ENCODE measurements at regions not wholly inside any gene's neighbourhood (a gene's known extent, or its start where the extent isn't known, plus 50 kb on each side); places are given as distances from the start of the nearest gene placed in this dataset.

GRCh38 chr6:165833355-165833754 lies 170.3 kb upstream of the PDE10A start:
- intact Hi-C loops (cut with DNase I; ENCODE audit: low total_unique reads): no loop called here
- H3K9me3 ChIP-seq: no peaks in the 10 kb centered on the region
- TF ChIP-seq POLR2A (IDR thresholded peaks at IDR 0.05): no peak
- TF ChIP-seq CTCF (IDR thresholded peaks at IDR 0.05): no peak
- no peak overlapping the region for H3K4me3 ChIP-seq
- no peaks in the 10 kb centered on the region for H3K27me3 ChIP-seq
- no peaks in the 10 kb centered on the region for H3K4me1 ChIP-seq
- no peak overlapping the region for H3K27ac ChIP-seq
- no peaks in the 10 kb centered on the region for H3K36me3 ChIP-seq
- DNase-seq: no peak

- Histone ChIP-seq H3K36me3 (no peaks in the 10 kb centered on the region), H3K27me3 (no peaks in the 10 kb centered on the region), H3K9me3 (no peaks in the 10 kb centered on the region), H3K4me1 (no peaks in the 10 kb centered on the region), H3K4me3 (no peak overlapping the region), H3K27ac (no peak overlapping the region)
- intact Hi-C loops (cut with DNase I; ENCODE audit: low total_unique reads): no loop called here
- TF ChIP-seq POLR2A (IDR thresholded peaks at IDR 0.05) (no peak), CTCF (IDR thresholded peaks at IDR 0.05) (no peak)
- no peak for DNase-seq
Observed at GRCh38 chr6:165831812-165832510, 168.9 kb upstream of the PDE10A start.

- TF ChIP-seq POLR2A (IDR thresholded peaks at IDR 0.05) (no peak), CTCF (IDR thresholded peaks at IDR 0.05) (no peak)
- Histone ChIP-seq H3K9me3 (no peaks in the 10 kb centered on the region), H3K27me3 (no peaks in the 10 kb centered on the region), H3K36me3 (no peaks in the 10 kb centered on the region), H3K4me3 (no peak overlapping the region), H3K27ac (no peak overlapping the region), H3K4me1 (no peaks in the 10 kb centered on the region)
- intact Hi-C loops (cut with DNase I; ENCODE audit: low total_unique reads): no loop called here
- DNase-seq: no peak
Observed at GRCh38 chr6:165830761-165831160, 167.7 kb upstream of the PDE10A start.

GRCh38 chr6:165829376-165829775 lies 166.3 kb upstream of the PDE10A start:
- Histone ChIP-seq H3K4me3 (no peak overlapping the region), H3K27me3 (no peaks in the 10 kb centered on the region), H3K4me1 (no peaks in the 10 kb centered on the region), H3K36me3 (no peaks in the 10 kb centered on the region), H3K27ac (no peak overlapping the region), H3K9me3 (no peaks in the 10 kb centered on the region)
- intact Hi-C loops (cut with DNase I; ENCODE audit: low total_unique reads): no loop called here
- no peak for DNase-seq
- TF ChIP-seq CTCF (IDR thresholded peaks at IDR 0.05) (no peak), POLR2A (IDR thresholded peaks at IDR 0.05) (no peak)

- H3K36me3 ChIP-seq: no peaks in the 10 kb centered on the region
- H3K27ac ChIP-seq: no peak overlapping the region
- intact Hi-C loops (cut with DNase I; ENCODE audit: low total_unique reads): no loop called here
- no peaks in the 10 kb centered on the region for H3K4me1 ChIP-seq
- DNase-seq: no peak
- H3K4me3 ChIP-seq: no peak overlapping the region
- TF ChIP-seq CTCF (IDR thresholded peaks at IDR 0.05) (no peak), POLR2A (IDR thresholded peaks at IDR 0.05) (no peak)
- no peaks in the 10 kb centered on the region for H3K27me3 ChIP-seq
- H3K9me3 ChIP-seq: no peaks in the 10 kb centered on the region
Observed at GRCh38 chr6:165827190-165827518, 164.1 kb upstream of the PDE10A start.

Data from uterus (tissue), 3 donors.